ENCODE measurements at regions not wholly inside any gene's neighbourhood (a gene's known extent, or its start where the extent isn't known, plus 50 kb on each side); places are given as distances from the start of the nearest gene placed in this dataset.

DNA sequence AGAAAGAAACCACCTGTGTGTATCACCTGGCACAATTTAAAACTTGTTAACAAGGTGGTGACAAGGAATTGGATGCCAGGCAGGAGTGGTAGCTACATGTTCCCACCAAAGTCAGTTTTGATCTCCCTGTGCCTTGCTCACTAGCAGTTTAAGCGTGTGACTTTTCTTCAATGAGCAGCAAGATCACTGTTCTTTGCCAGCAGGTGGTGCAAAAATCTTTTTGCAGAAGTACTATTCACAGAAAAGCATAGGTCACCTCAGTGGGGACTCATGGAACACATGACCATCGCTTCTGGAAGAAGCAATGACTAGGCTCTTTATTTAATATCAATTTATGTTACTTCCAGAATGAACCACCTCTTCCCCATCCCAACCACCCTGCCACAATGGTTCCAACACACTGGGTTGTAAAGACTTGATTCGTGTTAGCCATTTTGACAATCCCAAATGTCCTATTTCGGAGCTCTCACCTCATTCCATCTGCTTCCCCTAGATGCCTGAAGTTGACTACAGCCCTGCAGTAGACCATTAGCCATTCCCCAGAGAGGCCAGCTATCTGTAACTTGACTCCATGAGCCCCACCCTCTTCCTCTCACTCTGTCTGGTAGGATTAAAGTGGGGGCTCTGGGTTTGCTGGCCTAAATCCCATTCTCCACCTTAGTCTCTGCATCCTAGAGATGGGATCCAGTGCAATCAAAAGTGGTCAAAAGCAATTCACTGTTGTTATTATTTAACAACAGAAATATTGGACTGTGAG, 59.1 kb upstream of the TNFRSF19 start:
- CTCF ChIA-PET = interaction anchor here (0.9 to 1.4 kb wide), 2 partner anchors 10 to 19 kb away, joined by 3 read pairs; no protein-coding TSS in a partner anchor
- Histone ChIP-seq H2BK15ac (ENCODE audit: low read depth, low read length) (peak overlapping the region; percentile 99), H2AK5ac (ENCODE audit: low read depth, low read length) (peak overlapping the region; percentile 96), H3K9me3 (ENCODE audit: control insufficient read depth, insufficient read depth, low read length) (no peaks in the 10 kb centered on the region), H3K4me1 (ENCODE audit: control insufficient read depth, insufficient read depth, low read length) (peaks cover 14% of the 10 kb centered on the region), H3K27ac (ENCODE audit: insufficient read depth, low read length) (peak overlapping the region; percentile 10; the same call in 1 of the 2 replicates), H4K91ac (ENCODE audit: insufficient read depth, low read depth, low read length) (peak overlapping the region; percentile 93), H2AK9ac (replicated peaks; ENCODE audit: low read depth, low read length, poor library complexity) (peak overlapping the region; percentile 12), H3K9ac (ENCODE audit: low read depth, low read length) (no peak overlapping the region), H4K5ac (ENCODE audit: low read depth, low read length) (peak overlapping the region; percentile 80; the same call in 1 of the 2 replicates), H3K27me3 (ENCODE audit: control insufficient read depth, insufficient read depth, low read length) (no peaks in the 10 kb centered on the region), H2AFZ (replicated peaks; ENCODE audit: low read length, poor library complexity) (peak overlapping the region; percentile 61), H3K4me3 (ENCODE audit: insufficient read depth, low read depth, low read length) (no peak overlapping the region), H3K4ac (ENCODE audit: low read depth, low read length) (peak overlapping the region; percentile 85), H3K18ac (ENCODE audit: low read depth, low read length) (peak overlapping the region; percentile 76; the same call in 1 of the 2 replicates), H3K4me2 (ENCODE audit: low read depth, low read length) (no peak overlapping the region), H3K36me3 (ENCODE audit: control insufficient read depth, insufficient read depth, low read length) (no peaks in the 10 kb centered on the region), H3K56ac (ENCODE audit: extremely low read depth, insufficient read depth, low read length) (peak overlapping the region; percentile 72), H3K9me1 (ENCODE audit: insufficient read depth, low read length) (peaks cover 19% of the 10 kb centered on the region), H4K8ac (ENCODE audit: low read depth in 2 of 2, low read length in 2 of 2) (peak overlapping the region; percentile 17 to 86; a peak in 3 of 4 replicates), H3K23ac (ENCODE audit: low read depth, low read length) (peak overlapping the region; percentile 72; the same call in 1 of the 2 replicates), H4K20me1 (ENCODE audit: insufficient read depth, low read length) (no peaks in the 10 kb centered on the region), H3K14ac (replicated peaks; ENCODE audit: low read depth, low read length) (peak overlapping the region; percentile 82), H2BK20ac (ENCODE audit: low read depth, low read length) (peak overlapping the region; percentile 95), H3K79me1 (ENCODE audit: low read depth in 1 of 2, low read length in 2 of 2) (0 out of 4 replicates have a peak, but pooled peaks cover 0 to 8% of the 10 kb centered on the region in 2 experiments), H2BK5ac (ENCODE audit: low read depth, low read length, poor library complexity, severe bottlenecking) (peak overlapping the region; percentile 94), H2BK120ac (ENCODE audit: low read depth, low read length) (peak overlapping the region; percentile 96)
- DNase-seq = peak; percentile 75
- POLR2A ChIA-PET (ENCODE audit: unreplicated experiment) = no interaction called here
- dilution Hi-C loops (cut with HindIII; ENCODE audit: low sequenced_read_pairs, unreplicated experiment) (no loop called here), intact Hi-C loops (cut with micrococcal nuclease) (loop anchor here (2.0 kb wide), 1 partner anchor 60 kb away; the partner anchor contains the start of gene TNFRSF19), in situ Hi-C loops (cut with MboI; ENCODE audit: low sequenced_read_pairs) (no loop called here)
- TF ChIP-seq NFE2L2 (IDR thresholded peaks at IDR 0.05; ENCODE audit: low read depth, low read length) (peak; percentile 58), RCOR1 (IDR thresholded peaks at IDR 0.05; ENCODE audit: insufficient replicate concordance, low read length) (no peak), MAZ (IDR thresholded peaks at IDR 0.05; ENCODE audit: borderline replicate concordance, low read depth, low read length) (no peak), SMC3 (IDR thresholded peaks at IDR 0.05; ENCODE audit: low read depth, low read length) (peak; percentile 32; the same call in 1 of the 2 replicates), BHLHE40 (IDR thresholded peaks at IDR 0.05; ENCODE audit: low read depth, low read length) (no peak), RAD21 (IDR thresholded peaks at IDR 0.05; ENCODE audit: low read length) (peak; percentile 30)
- TF ChIP-seq, protein P1, sequence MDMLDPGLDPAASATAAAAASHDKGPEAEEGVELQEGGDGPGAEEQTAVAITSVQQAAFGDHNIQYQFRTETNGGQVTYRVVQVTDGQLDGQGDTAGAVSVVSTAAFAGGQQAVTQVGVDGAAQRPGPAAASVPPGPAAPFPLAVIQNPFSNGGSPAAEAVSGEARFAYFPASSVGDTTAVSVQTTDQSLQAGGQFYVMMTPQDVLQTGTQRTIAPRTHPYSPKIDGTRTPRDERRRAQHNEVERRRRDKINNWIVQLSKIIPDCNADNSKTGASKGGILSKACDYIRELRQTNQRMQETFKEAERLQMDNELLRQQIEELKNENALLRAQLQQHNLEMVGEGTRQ (IDR thresholded peaks at IDR 0.05; ENCODE audit: low read depth, low read length) = no peak
- TF ChIP-seq, protein P2, sequence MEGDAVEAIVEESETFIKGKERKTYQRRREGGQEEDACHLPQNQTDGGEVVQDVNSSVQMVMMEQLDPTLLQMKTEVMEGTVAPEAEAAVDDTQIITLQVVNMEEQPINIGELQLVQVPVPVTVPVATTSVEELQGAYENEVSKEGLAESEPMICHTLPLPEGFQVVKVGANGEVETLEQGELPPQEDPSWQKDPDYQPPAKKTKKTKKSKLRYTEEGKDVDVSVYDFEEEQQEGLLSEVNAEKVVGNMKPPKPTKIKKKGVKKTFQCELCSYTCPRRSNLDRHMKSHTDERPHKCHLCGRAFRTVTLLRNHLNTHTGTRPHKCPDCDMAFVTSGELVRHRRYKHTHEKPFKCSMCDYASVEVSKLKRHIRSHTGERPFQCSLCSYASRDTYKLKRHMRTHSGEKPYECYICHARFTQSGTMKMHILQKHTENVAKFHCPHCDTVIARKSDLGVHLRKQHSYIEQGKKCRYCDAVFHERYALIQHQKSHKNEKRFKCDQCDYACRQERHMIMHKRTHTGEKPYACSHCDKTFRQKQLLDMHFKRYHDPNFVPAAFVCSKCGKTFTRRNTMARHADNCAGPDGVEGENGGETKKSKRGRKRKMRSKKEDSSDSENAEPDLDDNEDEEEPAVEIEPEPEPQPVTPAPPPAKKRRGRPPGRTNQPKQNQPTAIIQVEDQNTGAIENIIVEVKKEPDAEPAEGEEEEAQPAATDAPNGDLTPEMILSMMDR (conservative IDR thresholded peaks at IDR 0.05; ENCODE audit: low read depth, low read length) = peak; percentile 31; the same call in 1 of the 2 replicates
- TF ChIP-seq, protein P3, sequence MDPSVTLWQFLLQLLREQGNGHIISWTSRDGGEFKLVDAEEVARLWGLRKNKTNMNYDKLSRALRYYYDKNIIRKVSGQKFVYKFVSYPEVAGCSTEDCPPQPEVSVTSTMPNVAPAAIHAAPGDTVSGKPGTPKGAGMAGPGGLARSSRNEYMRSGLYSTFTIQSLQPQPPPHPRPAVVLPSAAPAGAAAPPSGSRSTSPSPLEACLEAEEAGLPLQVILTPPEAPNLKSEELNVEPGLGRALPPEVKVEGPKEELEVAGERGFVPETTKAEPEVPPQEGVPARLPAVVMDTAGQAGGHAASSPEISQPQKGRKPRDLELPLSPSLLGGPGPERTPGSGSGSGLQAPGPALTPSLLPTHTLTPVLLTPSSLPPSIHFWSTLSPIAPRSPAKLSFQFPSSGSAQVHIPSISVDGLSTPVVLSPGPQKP (IDR thresholded peaks at IDR 0.05; ENCODE audit: borderline replicate concordance, low read depth, low read length) = no peak
- peak; percentile 27; the same call in 1 of the 2 replicates for ATAC-seq (ENCODE audit: low read depth)
- 80% methylated on average over 1 of the region's 4 CpGs; no CpG with 5 or more reads in 1 of the 2 experiments for WGBS, 2 experiments (ENCODE audit: extremely low coverage in 2 of 2, insufficient read length in 1 of 2)
- no TSS peak for BruUV-seq (replicated peaks)

All from IMR-90 (cell line).